ENCODE measurements at regions not wholly inside any gene's neighbourhood (a gene's known extent, or its start where the extent isn't known, plus 50 kb on each side); places are given as distances from the start of the nearest gene placed in this dataset.

DNA sequence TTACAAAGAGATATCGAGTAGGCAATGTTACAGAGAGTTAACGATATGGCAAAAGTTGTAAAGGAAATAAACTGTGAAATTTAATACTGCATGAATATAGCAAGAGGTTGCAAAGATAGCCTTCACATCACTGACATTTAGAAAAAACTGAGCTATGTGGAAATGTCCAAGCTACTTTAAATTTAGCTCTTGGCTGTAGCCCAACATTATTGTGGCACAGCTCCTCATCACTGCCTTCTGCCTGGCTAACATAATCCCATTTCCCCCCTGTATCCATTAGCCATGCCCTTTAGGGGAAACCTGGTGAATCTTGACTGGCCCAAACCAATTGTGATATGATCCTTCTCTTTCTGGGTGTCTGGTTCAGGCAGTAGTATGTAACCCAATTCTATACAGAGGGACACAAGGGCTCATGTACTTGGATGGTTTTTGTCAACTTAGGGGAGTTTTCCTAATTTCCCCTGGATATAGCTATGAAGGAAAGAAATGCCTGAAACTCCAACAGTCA is 115.4 kb downstream of the PFDN4 start:
- TF ChIP-seq, protein P1, sequence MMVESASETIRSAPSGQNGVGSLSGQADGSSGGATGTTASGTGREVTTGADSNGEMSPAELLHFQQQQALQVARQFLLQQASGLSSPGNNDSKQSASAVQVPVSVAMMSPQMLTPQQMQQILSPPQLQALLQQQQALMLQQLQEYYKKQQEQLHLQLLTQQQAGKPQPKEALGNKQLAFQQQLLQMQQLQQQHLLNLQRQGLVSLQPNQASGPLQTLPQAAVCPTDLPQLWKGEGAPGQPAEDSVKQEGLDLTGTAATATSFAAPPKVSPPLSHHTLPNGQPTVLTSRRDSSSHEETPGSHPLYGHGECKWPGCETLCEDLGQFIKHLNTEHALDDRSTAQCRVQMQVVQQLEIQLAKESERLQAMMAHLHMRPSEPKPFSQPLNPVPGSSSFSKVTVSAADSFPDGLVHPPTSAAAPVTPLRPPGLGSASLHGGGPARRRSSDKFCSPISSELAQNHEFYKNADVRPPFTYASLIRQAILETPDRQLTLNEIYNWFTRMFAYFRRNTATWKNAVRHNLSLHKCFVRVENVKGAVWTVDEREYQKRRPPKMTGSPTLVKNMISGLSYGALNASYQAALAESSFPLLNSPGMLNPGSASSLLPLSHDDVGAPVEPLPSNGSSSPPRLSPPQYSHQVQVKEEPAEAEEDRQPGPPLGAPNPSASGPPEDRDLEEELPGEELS (CRISPR knock-in tag; IDR thresholded peaks at IDR 0.05), result no peak
- TF ChIP-seq CREM (CRISPR knock-in tag; IDR thresholded peaks at IDR 0.05) (no peak), CTCF (IDR thresholded peaks at IDR 0.05) (no peak), ZNF232 (CRISPR knock-in tag; IDR thresholded peaks at IDR 0.05) (no peak), CREB1 (CRISPR knock-in tag; IDR thresholded peaks at IDR 0.05) (no peak), SP1 (CRISPR knock-in tag; conservative IDR thresholded peaks at IDR 0.05) (no peak), ZNF219 (CRISPR knock-in tag; IDR thresholded peaks at IDR 0.05; ENCODE audit: borderline replicate concordance) (no peak)
- TF ChIP-seq, protein P2, sequence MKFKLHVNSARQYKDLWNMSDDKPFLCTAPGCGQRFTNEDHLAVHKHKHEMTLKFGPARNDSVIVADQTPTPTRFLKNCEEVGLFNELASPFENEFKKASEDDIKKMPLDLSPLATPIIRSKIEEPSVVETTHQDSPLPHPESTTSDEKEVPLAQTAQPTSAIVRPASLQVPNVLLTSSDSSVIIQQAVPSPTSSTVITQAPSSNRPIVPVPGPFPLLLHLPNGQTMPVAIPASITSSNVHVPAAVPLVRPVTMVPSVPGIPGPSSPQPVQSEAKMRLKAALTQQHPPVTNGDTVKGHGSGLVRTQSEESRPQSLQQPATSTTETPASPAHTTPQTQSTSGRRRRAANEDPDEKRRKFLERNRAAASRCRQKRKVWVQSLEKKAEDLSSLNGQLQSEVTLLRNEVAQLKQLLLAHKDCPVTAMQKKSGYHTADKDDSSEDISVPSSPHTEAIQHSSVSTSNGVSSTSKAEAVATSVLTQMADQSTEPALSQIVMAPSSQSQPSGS (CRISPR knock-in tag; IDR thresholded peaks at IDR 0.05; ENCODE audit: borderline replicate concordance, low read depth), result no peak
- TF ChIP-seq, protein P3, sequence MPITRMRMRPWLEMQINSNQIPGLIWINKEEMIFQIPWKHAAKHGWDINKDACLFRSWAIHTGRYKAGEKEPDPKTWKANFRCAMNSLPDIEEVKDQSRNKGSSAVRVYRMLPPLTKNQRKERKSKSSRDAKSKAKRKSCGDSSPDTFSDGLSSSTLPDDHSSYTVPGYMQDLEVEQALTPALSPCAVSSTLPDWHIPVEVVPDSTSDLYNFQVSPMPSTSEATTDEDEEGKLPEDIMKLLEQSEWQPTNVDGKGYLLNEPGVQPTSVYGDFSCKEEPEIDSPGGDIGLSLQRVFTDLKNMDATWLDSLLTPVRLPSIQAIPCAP (CRISPR knock-in tag; IDR thresholded peaks at IDR 0.05), result no peak
- TF ChIP-seq, protein P4, sequence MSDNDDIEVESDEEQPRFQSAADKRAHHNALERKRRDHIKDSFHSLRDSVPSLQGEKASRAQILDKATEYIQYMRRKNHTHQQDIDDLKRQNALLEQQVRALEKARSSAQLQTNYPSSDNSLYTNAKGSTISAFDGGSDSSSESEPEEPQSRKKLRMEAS (CRISPR knock-in tag; IDR thresholded peaks at IDR 0.05), result no peak
